HFF-Myc (cell line): ENCODE measurements at regions not wholly inside any gene's neighbourhood (a gene's known extent, or its start where the extent isn't known, plus 50 kb on each side); places are given as distances from the start of the nearest gene placed in this dataset.

Source experiments
- DNase-seq: peaks from one replicate; pipeline ENCODE4 v3.0.0-alpha.2; 2011; ENCODE audit warnings: low read depth; ENCODE audit errors: extremely low read depth
- H3K4me3 ChIP-seq: replicated peaks from 2 replicates; pipeline ENCODE4 v1.5.1; 2011; ENCODE audit warnings: low read depth, mild to moderate bottlenecking, control low read depth, low read length
- CTCF ChIP-seq: IDR thresholded peaks from 2 replicates; pipeline ENCODE4 v1.5.1; 2012; ENCODE audit warnings: mild to moderate bottlenecking, low read depth, low read length, control low read depth; ENCODE audit errors: missing control alignments

- DNase-seq, result no peak
These were observed 72.8 kb upstream of the CTDP1 start for GRCh38 chr18:79606621-79607331.

GRCh38 chr18:79607361-79607952, 72.1 kb upstream of the CTDP1 start:
- H3K4me3 ChIP-seq, result no peak overlapping the region
- no peak for DNase-seq
- TF ChIP-seq CTCF, result no peak

More at GRCh38 chr18:79606621-79607331, 72.8 kb upstream of the CTDP1 start:
- TF ChIP-seq CTCF, result no peak
- no peak overlapping the region for H3K4me3 ChIP-seq

- no peak for DNase-seq
- no peak overlapping the region for H3K4me3 ChIP-seq
- no peak for TF ChIP-seq CTCF
These were observed 71.5 kb upstream of the CTDP1 start for GRCh38 chr18:79608069-79608468.

GRCh38 chr18:79608535-79608934, 71.1 kb upstream of the CTDP1 start:
- no peak for TF ChIP-seq CTCF
- DNase-seq, result no peak

GRCh38 chr18:79608999-79609461, 70.6 kb upstream of the CTDP1 start:
- TF ChIP-seq CTCF, result no peak
- DNase-seq, result no peak
- H3K4me3 ChIP-seq, result no peak overlapping the region

More at GRCh38 chr18:79608535-79608934, 71.1 kb upstream of the CTDP1 start:
- H3K4me3 ChIP-seq, result no peak overlapping the region

GRCh38 chr18:79609841-79610281, 69.7 kb upstream of the CTDP1 start:
- no peak for DNase-seq
- no peak overlapping the region for H3K4me3 ChIP-seq
- no peak for TF ChIP-seq CTCF
